H1 (cell line): ENCODE measurements at regions not wholly inside any gene's neighbourhood (a gene's known extent, or its start where the extent isn't known, plus 50 kb on each side); places are given as distances from the start of the nearest gene placed in this dataset.

Experiments
- SAP30 ChIP-seq: fragments of 300-600 bp; sonication (generic); IDR thresholded peaks from 2 replicates; pipeline ENCODE4 v1.7.1; 2012; ENCODE audit warnings: low read length, moderate library complexity, mild to moderate bottlenecking, inconsistent platforms; ENCODE audit not compliant: insufficient read depth, insufficient replicate concordance

GRCh38 chr12:4164188-4164558 is 109.4 kb upstream of the CCND2 start (continued):
- no peak for TF ChIP-seq SAP30
